Body of pancreas (tissue), 4 donors: ENCODE measurements at regions not wholly inside any gene's neighbourhood (a gene's known extent, or its start where the extent isn't known, plus 50 kb on each side); places are given as distances from the start of the nearest gene placed in this dataset.

ENCODE experiments used
- CTCF ChIP-seq, 7 experiments: fragments of 450-650 bp in 4 of 7; fragments of 200-600 bp in 3 of 7; sonication (generic) in 3 of 7; IDR thresholded peaks; one replicate each; pipeline ENCODE4 v1.5.1; 2016 to 2019; ENCODE audit warnings: antibody characterized with exemption in 7 of 7
- POLR2A ChIP-seq, 3 donors: fragments of 450-650 bp; IDR thresholded peaks; one replicate each; pipeline ENCODE4 v1.6.1; 2016; ENCODE audit warnings: antibody characterized with exemption in 3 of 3, mild to moderate bottlenecking in 2 of 3

GRCh38 chr10:107933076-107933475 is 768.6 kb upstream of the SORCS1 start:
- TF ChIP-seq CTCF (IDR thresholded peaks at IDR 0.05) (no peak), POLR2A (IDR thresholded peaks at IDR 0.05) (no peak)
